Stimulated activated CD4-positive, alpha-beta T cell treated with anti-CD3 and anti-CD28 coated beads, Interleukin-12 subunit alpha, Interleukin-12 subunit beta, amount 100 ng/mL, for 24 hours (primary cell): ENCODE measurements at regions not wholly inside any gene's neighbourhood (a gene's known extent, or its start where the extent isn't known, plus 50 kb on each side); places are given as distances from the start of the nearest gene placed in this dataset.

Experiments
- DNase-seq, 2 experiments: peaks; one replicate each; pipeline ENCODE4 v3.0.0-alpha.2; 2020; ENCODE audit warnings: low read depth in 2 of 2

DNA sequence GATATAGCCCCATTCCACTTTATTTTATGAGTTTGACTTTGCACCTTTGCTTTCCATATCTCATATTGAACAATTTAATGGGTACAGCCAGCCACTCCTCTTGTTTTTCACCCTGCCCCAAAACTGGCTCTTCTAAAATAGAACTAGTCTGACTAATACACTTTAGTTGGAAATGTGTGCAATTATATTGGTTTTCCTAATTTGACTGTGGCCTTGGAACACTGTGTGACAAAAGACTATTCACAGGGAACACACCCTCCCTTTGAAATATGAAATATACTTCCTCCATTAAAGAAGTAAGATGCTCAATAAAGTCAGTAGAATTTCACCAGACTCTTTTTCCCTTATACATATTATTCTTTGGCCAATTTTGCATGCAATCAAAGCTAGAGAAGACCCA lies 218.6 kb upstream of the DCN start:
- no peak for DNase-seq

- no peak for DNase-seq
These were observed 217.7 kb upstream of the DCN start for GRCh38 chr12:91400271-91400670.

DNA sequence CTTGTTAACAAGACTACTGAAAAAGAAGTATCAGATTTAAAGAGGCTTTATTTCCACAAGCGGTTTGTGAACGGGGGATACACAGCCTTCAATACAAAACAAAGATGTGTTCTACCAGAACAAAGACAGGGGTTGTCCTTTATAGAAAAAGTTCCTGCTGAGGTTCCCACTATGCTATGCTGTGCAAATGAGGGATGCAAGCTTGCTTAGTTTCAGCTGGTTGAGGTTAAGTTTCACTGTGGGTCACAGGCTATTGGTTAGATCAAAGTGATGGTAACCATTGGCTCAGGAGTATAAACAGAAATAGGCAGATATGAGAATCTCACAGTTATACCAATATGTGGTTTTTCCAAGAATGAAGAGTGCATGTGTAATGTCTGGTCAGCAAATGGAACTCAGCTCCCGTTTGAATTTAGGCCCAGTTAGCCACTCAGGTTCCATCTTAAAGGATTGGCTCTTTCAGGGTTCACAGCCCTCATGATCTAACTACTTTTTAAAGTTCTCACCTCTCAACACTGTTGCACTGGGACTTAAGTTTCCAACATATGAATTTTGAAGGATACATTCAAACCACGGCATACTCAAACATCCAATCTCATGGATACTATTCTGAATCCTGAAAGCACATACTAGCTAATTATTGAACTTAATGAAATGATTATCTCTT lies 215.4 kb upstream of the DCN start:
- no peak for DNase-seq

- DNase-seq, result no peak
These were observed 213.7 kb upstream of the DCN start for GRCh38 chr12:91396293-91396692.

GRCh38 chr12:91395628-91396135 lies 213.1 kb upstream of the DCN start:
- no peak for DNase-seq

DNA sequence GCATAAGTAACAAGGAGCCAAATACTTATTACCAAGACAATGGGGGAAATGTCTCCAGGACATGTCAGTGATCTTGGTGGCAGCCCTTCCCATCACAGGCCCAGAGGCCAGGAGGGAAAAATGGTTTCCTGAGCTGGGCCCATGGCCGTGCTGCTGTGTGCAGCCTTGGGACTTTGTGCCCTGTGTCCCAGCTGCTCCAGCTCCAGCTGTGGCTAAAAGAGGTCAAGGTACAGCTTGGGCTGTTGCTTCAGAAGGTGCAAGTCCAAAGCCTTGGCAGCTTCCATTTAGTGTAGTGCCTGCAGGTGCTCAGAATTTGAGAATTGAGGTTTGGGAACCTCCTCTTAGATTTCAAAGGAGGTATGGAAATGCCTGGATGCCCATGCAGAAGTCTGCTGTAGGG lies 212.3 kb upstream of the DCN start:
- no peak for DNase-seq

DNA sequence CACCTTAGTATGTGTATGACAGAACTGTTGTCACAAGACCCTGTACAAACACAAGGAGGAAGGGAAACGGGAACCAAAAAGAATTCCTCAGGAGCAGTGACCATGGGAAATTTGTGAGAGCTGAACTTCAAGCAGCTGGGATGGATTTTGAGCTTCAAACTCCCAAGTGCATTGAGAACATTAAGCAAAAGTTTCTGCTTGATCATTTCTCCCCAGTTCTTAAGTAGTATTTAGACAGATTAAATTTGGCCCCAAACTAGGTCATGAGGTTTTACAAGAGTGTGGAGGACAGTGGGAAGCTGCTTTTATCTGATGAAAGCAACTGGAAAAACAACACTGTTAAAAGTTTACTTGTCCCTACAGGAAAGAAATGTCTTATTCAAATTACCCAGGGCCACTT lies 206.0 kb upstream of the DCN start:
- DNase-seq, result no peak

DNA sequence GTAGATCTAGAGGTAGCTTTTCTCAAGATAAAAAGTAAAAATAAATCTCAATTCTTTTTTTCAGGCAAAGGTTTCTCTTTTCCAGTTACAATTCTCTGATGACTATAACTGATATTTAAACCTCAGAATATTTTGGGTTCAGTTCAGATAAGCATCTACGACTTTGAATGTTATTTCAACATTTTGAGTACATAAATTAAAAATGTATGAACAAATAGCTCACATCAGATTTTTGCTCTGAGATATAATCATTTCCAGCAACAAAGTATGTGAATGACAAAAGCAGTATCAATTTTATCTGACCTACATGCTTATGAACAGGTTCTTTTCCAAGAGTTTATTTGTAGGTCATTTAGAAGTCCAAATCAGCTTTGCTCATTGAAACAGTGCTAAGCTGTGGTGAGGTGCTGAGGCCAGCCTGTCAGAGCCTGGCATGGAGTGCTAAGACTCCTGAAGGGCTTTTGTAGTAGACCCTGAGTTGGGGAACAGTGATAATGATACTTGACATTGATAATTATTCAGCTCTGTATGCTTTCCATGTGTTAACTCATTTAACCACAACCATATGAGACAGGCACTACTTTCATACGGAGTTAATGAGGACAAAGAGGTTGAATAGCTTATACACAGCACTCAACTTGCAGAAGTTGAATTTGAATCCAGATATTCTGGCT lies 205.0 kb upstream of the DCN start:
- DNase-seq, result no peak

GRCh38 chr12:91384806-91385205 lies 202.2 kb upstream of the DCN start:
- DNase-seq, result no peak

- no peak for DNase-seq
These were observed 201.7 kb upstream of the DCN start for GRCh38 chr12:91384366-91384765.

- DNase-seq, result no peak
These were observed 200.5 kb upstream of the DCN start for GRCh38 chr12:91383099-91383498.

GRCh38 chr12:91382081-91382543 lies 199.5 kb upstream of the DCN start:
- peak; percentile 70 to 83 for DNase-seq

DNA sequence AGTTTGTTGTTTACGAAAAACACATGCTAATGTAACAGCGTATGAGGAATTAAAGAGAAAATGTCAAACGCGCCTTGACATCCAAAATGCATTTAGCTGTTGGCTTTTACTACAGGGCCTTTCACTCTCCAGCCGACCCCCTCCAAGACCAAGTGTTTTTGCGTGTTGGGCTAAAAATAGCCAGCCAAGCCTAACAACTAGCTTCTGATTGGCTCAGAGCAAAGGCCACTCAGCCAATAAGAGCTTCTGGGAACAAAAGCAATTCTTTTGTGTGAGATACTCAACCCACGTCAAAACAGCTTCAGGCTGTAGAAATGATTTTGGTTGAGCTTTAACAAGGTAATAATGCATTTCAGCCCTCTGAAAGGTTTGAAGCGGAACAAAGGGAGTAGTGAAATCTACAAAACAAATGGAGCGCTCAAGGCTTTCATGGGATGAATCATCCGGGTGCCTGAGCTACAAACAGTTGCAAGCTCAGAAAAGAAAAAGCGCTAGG lies 198.7 kb upstream of the DCN start:
- DNase-seq, result no peak

DNA sequence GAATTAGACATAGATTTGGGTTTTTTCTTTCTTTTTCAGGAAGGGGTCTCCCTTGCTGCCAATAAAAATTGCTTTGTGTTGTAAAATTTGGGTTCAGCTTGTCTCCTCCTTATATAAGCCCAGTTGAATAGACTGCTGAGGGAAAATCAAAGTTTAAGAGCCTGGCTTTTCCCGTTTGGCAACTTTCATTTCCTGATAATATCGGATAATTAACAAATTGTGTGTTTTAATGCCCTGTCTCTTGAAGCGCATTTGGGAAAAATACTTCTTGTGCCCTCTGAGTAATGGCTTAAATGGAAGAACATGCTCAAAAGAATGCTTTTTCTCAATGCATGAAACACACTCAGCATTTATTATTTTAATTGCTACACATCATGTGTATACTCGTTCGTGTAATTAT lies 198.0 kb upstream of the DCN start:
- no peak for DNase-seq

GRCh38 chr12:91379051-91379775 lies 196.6 kb upstream of the DCN start:
- no peak for DNase-seq

DNA sequence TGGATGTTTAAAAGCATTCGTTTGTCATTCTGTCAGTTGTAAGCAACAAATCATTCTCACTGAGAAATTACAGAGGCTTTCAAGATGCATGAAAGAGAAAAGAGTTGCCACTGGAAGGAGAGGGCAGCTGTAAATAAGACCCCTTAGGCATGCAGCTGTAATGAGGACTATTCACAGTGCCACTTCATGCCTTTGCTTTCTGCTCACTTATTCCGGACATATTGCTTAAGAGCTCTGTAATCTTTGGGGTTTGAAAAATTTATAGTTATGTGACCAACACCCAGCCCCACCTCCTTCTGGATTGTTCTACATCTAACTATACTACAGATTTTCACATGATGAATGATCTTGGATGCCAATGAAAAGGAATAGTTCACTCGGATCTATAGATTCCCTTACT lies 194.8 kb upstream of the DCN start:
- no peak for DNase-seq

- no peak for DNase-seq
These were observed 190.5 kb upstream of the DCN start for GRCh38 chr12:91373086-91373485.

DNA sequence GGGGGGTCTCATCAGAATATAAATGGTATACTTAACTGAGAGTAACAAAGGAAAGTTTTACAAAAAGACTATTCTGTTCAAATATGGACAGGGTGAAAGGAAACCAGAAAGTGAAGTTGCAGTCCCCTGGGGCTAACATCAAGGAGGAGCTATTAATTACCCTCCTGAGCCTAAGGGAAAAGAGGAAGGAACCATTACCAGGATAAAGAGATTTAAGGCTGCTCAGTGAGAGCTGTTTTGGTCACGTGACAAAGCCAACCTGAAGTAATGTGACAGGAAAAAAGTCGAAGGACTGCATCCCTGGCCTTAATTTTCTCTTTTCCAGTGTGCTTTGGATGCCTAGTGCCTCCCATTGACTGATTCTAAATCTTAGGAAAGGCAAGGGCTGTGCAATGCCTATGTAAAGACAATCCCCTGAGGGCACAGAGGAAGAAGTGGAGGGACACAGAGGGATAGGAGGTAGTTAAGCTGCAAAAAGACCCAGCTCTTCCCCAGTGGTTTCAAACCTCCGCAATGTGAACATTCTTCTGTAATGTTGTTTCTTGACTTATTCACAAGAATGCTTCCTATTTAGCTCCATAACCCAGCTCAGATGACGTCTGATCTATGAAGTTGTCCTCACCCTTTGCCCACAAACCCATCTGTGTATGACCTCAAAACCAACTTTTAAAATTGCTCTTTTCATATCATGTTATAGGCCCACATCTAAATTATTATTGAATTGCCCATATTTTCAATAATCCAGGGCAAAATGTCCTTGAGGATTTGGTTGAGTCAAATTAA lies 187.7 kb upstream of the DCN start:
- DNase-seq, result no peak

GRCh38 chr12:91368613-91369012 lies 186.0 kb upstream of the DCN start:
- DNase-seq, result no peak

DNA sequence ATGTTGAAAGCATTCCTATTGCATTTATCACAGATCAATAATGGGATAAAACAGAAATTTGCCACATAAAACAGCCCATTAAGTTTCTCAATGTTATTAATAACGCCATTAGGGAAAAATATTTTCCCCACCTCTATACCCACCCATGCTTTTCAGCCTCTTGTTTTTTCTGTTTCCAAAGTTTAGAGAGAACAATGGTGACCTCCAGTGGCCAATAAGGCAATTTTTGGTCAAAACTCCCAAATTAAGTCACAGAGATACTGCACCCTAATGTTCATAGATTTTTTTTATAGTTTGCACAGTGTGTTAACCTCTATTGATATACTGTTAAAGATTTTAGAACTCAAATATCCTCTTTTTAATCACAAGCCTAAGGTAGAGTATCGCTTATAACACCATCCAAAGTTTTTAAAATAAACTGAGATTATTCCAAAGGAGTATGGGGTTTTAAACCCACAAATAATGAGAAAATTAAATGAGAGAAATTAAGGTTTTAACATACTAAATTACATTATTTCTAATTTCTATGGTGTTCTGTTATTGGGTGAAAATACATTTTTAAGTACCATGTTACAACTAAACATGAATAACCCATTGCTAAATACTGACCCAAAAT lies 184.7 kb upstream of the DCN start:
- DNase-seq, result no peak

GRCh38 chr12:91364471-91365184 lies 182.0 kb upstream of the DCN start:
- DNase-seq, result no peak
